Thymus (tissue), 11 donors: ENCODE measurements at regions not wholly inside any gene's neighbourhood (a gene's known extent, or its start where the extent isn't known, plus 50 kb on each side); places are given as distances from the start of the nearest gene placed in this dataset.
"Not testable (repeated sequence)": the region's sequence is repeated elsewhere in the genome, so short reads cannot be mapped to it uniquely, and the experiment has no call there.

ENCODE experiments used
- DNase-seq, 9 donors: peaks; one replicate each; pipeline ENCODE4 v3.0.0-alpha.2; 2013; ENCODE audit warnings: low spot score in 9 of 9, low read depth in 6 of 9, missing footprints in 1 of 9
- H3K27ac ChIP-seq, 2 donors: one replicate each; pipeline ENCODE4 v1.5.1; 2013; ENCODE audit warnings: control low read depth in 1 of 2, low read depth in 1 of 2, low read length in 1 of 2, mild to moderate bottlenecking in 1 of 2, moderate library complexity in 1 of 2
- H3K27me3 ChIP-seq, 2 donors: one replicate each; pipeline ENCODE4 v1.5.1; 2013; ENCODE audit warnings: low read length in 1 of 2; ENCODE audit not compliant: control insufficient read depth in 2 of 2, insufficient read depth in 1 of 2
- H3K36me3 ChIP-seq, 2 donors: one replicate each; pipeline ENCODE4 v1.5.1; 2013; ENCODE audit warnings: low read length in 1 of 2, mild to moderate bottlenecking in 1 of 2, moderate library complexity in 1 of 2; ENCODE audit not compliant: control insufficient read depth in 2 of 2, insufficient read depth in 2 of 2
- H3K4me1 ChIP-seq, 2 donors: one replicate each; pipeline ENCODE4 v1.5.1; 2013; ENCODE audit warnings: low read length in 2 of 2; ENCODE audit not compliant: control insufficient read depth in 2 of 2, insufficient read depth in 2 of 2
- H3K4me3 ChIP-seq, 2 donors: one replicate each; pipeline ENCODE4 v1.5.1; 2013; ENCODE audit warnings: low read length in 2 of 2, control low read depth in 1 of 2, mild to moderate bottlenecking in 1 of 2
- H3K9me3 ChIP-seq, 2 donors: one replicate each; pipeline ENCODE4 v1.5.1; 2013; ENCODE audit warnings: low read length in 1 of 2, mild to moderate bottlenecking in 1 of 2; ENCODE audit not compliant: control insufficient read depth in 2 of 2, insufficient read depth in 1 of 2
- WGBS: extraction: QIAGEN DNeasy Blood & Tissue Kit; methylation state at CpG from one replicate; pipeline ENCODE4 v1.1.7; 2013; 5-methylcytosine and 5-hydroxymethylcytosine counted together
- donor health status: healthy.

DNA sequence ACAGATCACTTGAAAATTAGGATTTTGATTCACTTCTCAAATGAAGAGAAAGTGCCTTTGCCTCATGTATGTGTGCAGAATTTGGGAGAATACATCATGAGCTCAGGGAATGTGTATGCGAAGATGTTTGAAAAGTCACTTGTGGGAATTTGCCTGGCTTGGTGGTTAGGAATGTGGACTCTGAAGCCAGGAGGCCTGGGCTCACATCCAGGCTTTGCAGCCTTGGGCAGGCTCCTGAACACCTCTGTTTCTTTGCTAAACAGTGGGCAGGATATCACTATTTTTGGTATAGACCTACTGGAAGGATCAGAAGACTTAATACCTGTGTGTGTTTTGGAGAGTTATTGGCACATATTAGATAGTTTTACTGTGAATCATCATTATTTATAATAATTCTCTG is 295.0 kb upstream of the PLGLB2 start:
- H3K36me3 ChIP-seq, H3K4me3 ChIP-seq, DNase-seq: not testable (repeated sequence)

DNA sequence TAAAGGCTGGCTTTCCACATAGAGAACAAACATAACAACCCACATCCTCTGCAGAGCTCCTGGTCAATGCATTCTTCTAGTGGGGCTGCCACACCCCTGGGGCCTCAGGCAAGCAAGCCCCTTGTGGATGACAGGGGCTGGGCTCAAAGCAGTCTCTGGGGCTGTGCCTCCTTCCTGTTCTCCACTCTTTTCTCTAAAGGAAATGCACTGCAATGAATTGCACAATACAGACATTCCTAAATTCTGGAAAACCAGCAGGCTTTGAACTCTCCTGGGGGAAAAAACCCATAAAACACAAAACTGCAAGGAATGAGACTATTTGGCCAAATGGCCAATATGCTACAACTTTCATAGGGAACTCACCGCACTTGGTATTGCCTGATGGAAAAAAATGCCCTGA is 293.9 kb upstream of the PLGLB2 start:
- not testable (repeated sequence) for H3K4me1 ChIP-seq, H3K36me3 ChIP-seq, H3K9me3 ChIP-seq, H3K4me3 ChIP-seq, H3K27me3 ChIP-seq, H3K27ac ChIP-seq, DNase-seq
- WGBS = 93% methylated on average over 1 of the region's 1 CpG

More for the DNA sequence above, 295.0 kb upstream of the PLGLB2 start:
- H3K9me3 ChIP-seq, H3K4me1 ChIP-seq, H3K27me3 ChIP-seq, H3K27ac ChIP-seq: not testable (repeated sequence)
- WGBS = 97% methylated on average over 1 of the region's 1 CpG

DNA sequence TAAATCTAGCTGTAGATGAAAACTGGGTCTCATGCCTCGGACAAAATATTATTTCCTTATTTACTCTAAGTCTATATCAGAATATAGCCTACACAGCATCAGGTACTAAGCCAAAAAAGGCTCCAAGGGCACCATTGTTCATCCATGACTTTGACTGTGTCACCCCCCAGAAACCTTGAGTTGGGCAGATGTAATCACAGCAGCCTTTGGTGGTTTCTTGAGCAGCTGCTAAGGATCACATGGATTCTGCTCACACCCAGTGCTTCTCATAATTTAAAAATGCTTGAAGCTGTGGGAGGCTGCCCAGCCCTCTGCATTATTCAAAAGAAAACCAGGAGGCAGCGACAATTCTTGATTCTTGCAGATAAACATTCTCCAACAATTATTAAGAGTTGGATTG is 293.5 kb upstream of the PLGLB2 start:
- DNase-seq, H3K27ac ChIP-seq, H3K27me3 ChIP-seq, H3K9me3 ChIP-seq, H3K4me1 ChIP-seq, H3K4me3 ChIP-seq, H3K36me3 ChIP-seq: not testable (repeated sequence)
- WGBS = 94% methylated on average over 2 of the region's 2 CpGs

DNA sequence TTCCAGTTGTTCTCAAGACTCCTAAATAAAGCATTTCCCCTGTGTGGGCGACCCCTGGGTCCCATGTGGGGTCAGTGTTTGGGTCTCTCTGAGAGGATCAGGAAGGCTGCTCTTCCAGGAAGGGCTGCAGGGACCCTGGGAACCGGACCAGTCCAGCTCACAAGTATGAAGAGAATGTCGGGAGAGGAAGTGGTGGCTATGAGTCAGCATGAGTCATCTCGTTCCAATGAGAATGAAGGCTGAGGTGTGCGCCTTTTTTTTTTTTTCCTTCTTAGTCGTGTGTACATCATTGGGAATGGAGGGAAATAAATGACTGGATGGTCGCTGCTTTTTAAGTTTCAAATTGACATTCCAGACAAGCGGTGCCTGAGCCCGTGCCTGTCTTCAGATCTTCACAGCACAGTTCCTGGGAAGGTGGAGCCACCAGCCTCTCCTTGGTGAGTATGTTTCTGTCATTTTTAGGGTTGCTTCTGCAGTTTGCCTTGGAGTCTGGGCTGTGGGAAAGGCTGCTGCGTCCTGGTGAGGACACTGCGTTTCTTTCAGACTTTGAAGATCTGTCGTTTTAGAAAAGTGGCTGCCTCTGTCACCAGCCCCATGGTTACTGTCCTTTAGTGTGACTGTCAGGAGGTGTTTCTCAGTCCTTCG is 292.6 kb upstream of the PLGLB2 start:
- not testable (repeated sequence) for H3K36me3 ChIP-seq, DNase-seq, H3K27me3 ChIP-seq, H3K27ac ChIP-seq, H3K4me3 ChIP-seq, H3K4me1 ChIP-seq, H3K9me3 ChIP-seq
- 3% methylated on average over 10 of the region's 13 CpGs for WGBS

DNA sequence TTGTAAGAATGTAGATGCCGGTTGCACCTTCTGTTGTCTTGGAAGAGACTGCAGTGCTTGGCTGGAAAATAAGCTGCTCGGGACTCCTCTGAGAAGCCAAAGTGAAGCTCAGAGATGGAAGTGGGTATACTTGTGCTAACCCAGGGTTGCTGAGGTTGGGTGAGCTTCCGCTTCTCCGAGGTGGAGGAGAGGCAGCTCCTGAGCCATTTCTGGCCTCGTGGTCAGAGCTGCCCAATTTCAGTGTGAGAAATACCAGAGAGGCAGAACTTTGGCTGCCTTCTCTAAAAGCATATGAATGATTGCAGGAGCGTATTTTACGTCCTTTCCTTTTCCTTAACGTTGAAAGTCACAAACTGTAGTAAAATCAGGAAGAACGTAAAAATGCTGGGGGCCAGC is 292.0 kb upstream of the PLGLB2 start:
- H3K4me1 ChIP-seq, H3K4me3 ChIP-seq, DNase-seq, H3K27ac ChIP-seq, H3K36me3 ChIP-seq, H3K9me3 ChIP-seq, H3K27me3 ChIP-seq: not testable (repeated sequence)
- WGBS = 3% methylated on average over 4 of the region's 9 CpGs

DNA sequence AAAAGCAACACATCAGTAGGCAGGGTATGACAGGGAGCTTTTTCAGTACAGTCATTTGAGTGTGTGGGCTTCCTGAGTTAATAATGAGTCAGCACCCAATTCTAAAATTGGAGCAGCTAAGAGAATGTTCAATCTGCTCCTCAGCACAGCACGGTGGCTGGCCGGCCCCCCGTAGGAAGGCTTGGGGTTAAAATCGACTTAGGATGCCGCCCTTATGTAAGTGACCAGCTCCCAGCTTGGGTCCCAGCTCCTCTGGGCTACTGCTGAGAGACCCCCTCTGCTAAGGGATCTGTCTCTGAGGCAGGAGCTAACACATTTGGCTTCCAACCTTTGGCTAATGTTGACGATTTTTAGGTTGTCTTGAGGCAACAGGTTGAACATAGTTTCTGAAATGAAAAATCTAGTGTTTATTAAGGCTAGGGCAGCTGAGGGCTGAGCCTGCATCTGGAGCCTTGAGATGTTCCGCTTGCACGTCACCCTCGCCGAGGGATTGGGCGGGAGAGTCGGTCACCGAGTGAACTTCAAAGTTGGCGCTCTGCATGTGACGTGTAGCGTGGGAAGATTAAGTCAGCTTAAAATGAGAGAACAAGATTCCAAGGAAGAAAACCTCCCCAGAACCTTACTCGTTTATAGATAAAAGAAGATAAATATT is 291.3 kb upstream of the PLGLB2 start:
- H3K4me3 ChIP-seq, H3K4me1 ChIP-seq, H3K27ac ChIP-seq, DNase-seq, H3K27me3 ChIP-seq, H3K9me3 ChIP-seq, H3K36me3 ChIP-seq: not testable (repeated sequence)
- WGBS = 50% methylated on average over 11 of the region's 17 CpGs

DNA sequence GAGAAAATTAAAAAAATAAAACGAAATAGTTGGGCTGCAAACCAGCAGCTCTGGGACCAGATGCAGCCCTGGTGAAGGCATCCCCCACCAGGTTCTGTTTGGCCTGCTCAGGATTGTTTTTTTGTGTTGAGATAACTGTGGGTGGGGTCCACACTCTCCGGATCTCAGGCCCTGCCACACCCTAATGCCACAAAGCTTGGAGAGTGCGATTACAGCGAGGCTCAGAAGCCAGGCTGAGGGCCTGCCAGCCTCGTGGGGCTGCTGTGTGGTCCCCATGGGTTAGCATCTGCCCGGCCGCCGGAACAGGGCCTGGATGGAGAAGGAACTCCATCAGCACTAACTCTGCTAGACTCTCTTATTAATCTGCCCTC is 290.8 kb upstream of the PLGLB2 start:
- not testable (repeated sequence) for H3K27ac ChIP-seq, H3K36me3 ChIP-seq, H3K4me3 ChIP-seq, H3K9me3 ChIP-seq, H3K4me1 ChIP-seq, DNase-seq, H3K27me3 ChIP-seq
- 86% methylated on average over 3 of the region's 8 CpGs for WGBS

DNA sequence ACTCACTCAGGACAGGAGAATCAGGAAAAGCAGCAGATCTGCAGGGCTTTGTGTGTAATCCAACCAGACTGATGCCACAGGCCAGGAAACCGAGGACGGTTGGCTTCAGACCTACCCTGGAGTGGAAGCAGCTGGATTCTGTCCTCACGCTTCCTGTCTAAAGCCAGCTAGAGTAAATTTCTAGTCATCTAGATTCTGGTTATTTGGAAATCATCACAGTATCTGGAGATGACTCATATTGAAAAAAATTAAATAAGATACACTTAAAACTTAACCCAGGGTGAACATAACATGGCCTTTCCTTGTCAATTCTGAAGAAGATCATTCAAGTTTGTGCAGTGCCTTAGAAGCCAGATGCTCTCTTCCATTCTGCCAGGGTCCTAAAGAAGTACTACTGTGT is 288.9 kb upstream of the PLGLB2 start:
- H3K27ac ChIP-seq, H3K4me1 ChIP-seq, DNase-seq, H3K36me3 ChIP-seq, H3K9me3 ChIP-seq, H3K27me3 ChIP-seq, H3K4me3 ChIP-seq: not testable (repeated sequence)
- WGBS = no CpG with 5 or more reads among the region's 3 CpGs

DNA sequence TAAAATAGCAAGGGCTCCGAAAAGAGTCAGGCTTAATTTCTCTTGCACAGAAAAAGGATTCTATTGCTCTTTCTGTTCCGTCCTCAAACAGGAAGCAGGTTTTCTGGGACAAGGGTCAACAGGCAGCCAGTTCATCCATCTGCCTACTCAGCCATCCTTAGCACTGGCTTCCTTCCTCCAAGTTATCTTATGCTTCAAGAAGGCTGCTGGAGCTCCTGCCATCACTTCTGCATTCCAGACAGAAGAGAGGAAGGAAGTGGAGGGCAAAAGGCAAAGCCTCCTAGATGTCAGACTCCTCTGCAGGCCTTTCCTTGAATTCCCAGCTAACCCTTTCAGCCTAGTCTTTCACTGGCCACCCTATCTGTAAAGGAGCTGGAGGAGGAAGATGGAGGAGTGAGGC is 287.8 kb upstream of the PLGLB2 start:
- 25% methylated on average over 1 of the region's 2 CpGs for WGBS
- not testable (repeated sequence) for H3K9me3 ChIP-seq, H3K4me1 ChIP-seq

More for the DNA sequence above, 287.8 kb upstream of the PLGLB2 start:
- H3K4me3 ChIP-seq, H3K27ac ChIP-seq, H3K27me3 ChIP-seq, DNase-seq, H3K36me3 ChIP-seq: not testable (repeated sequence)
